ENCODE measurements at regions not wholly inside any gene's neighbourhood (a gene's known extent, or its start where the extent isn't known, plus 50 kb on each side); places are given as distances from the start of the nearest gene placed in this dataset.

GRCh38 chr10:124210263-124210662 lies 116.9 kb upstream of the CHST15 start:
- TF ChIP-seq, protein P1, sequence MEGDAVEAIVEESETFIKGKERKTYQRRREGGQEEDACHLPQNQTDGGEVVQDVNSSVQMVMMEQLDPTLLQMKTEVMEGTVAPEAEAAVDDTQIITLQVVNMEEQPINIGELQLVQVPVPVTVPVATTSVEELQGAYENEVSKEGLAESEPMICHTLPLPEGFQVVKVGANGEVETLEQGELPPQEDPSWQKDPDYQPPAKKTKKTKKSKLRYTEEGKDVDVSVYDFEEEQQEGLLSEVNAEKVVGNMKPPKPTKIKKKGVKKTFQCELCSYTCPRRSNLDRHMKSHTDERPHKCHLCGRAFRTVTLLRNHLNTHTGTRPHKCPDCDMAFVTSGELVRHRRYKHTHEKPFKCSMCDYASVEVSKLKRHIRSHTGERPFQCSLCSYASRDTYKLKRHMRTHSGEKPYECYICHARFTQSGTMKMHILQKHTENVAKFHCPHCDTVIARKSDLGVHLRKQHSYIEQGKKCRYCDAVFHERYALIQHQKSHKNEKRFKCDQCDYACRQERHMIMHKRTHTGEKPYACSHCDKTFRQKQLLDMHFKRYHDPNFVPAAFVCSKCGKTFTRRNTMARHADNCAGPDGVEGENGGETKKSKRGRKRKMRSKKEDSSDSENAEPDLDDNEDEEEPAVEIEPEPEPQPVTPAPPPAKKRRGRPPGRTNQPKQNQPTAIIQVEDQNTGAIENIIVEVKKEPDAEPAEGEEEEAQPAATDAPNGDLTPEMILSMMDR (conservative IDR thresholded peaks at IDR 0.05; ENCODE audit: low read depth, low read length): no peak
- no peak for TF ChIP-seq MXI1 (IDR thresholded peaks at IDR 0.05; ENCODE audit: borderline replicate concordance, low read depth, low read length)
- TF ChIP-seq, protein P2, sequence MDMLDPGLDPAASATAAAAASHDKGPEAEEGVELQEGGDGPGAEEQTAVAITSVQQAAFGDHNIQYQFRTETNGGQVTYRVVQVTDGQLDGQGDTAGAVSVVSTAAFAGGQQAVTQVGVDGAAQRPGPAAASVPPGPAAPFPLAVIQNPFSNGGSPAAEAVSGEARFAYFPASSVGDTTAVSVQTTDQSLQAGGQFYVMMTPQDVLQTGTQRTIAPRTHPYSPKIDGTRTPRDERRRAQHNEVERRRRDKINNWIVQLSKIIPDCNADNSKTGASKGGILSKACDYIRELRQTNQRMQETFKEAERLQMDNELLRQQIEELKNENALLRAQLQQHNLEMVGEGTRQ (IDR thresholded peaks at IDR 0.05; ENCODE audit: low read depth, low read length): no peak
- no peak for TF ChIP-seq FOS (IDR thresholded peaks at IDR 0.05; ENCODE audit: low read depth, low read length)
- no peak for TF ChIP-seq POLR2A (IDR thresholded peaks at IDR 0.05; ENCODE audit: low read depth, low read length)
- TF ChIP-seq RAD21 (IDR thresholded peaks at IDR 0.05; ENCODE audit: low read length): no peak
